Endodermal cell (in vitro differentiated cells): ENCODE measurements at regions not wholly inside any gene's neighbourhood (a gene's known extent, or its start where the extent isn't known, plus 50 kb on each side); places are given as distances from the start of the nearest gene placed in this dataset.

Source experiments
- DNase-seq: peaks from one replicate; pipeline ENCODE4 v3.0.0-alpha.2; 2017
- H3K27ac ChIP-seq: 2 replicates; pipeline ENCODE4 v1.5.1; 2013; ENCODE audit warnings: mild to moderate bottlenecking, low read depth, low read length, moderate library complexity
- H3K27me3 ChIP-seq: 2 replicates; pipeline ENCODE4 v1.6.1; 2013; ENCODE audit warnings: mild to moderate bottlenecking, low read length, moderate library complexity; ENCODE audit not compliant: insufficient read depth, control insufficient read depth, poor library complexity, severe bottlenecking
- H3K36me3 ChIP-seq: 2 replicates; pipeline ENCODE4 v1.7.0; 2013; ENCODE audit warnings: mild to moderate bottlenecking, low read length, moderate library complexity; ENCODE audit not compliant: control insufficient read depth, insufficient read depth
- H3K4me1 ChIP-seq: one replicate; pipeline ENCODE4 v1.7.0; 2013; ENCODE audit warnings: low read length; ENCODE audit not compliant: control insufficient read depth, insufficient read depth
- H3K4me3 ChIP-seq: 2 replicates; pipeline ENCODE4 v1.5.1; 2013; ENCODE audit warnings: mild to moderate bottlenecking, low read length, moderate library complexity
- H3K9ac ChIP-seq: 2 replicates; pipeline ENCODE4 v1.6.1; 2013; ENCODE audit warnings: mild to moderate bottlenecking, low read length, moderate library complexity; ENCODE audit not compliant: poor library complexity, severe bottlenecking; ENCODE audit errors: extremely low read depth
- H3K9me3 ChIP-seq: 2 replicates; pipeline ENCODE4 v1.6.1; 2013; ENCODE audit warnings: mild to moderate bottlenecking, low read length, moderate library complexity; ENCODE audit not compliant: control insufficient read depth
- H3K27ac Mint-ChIP-seq: 2 replicates; pipeline ENCODE4 v1.8.0; 2020; ENCODE audit warnings: mixed read lengths
- H3K27me3 Mint-ChIP-seq: 2 replicates; pipeline ENCODE4 v1.8.0; 2021; ENCODE audit warnings: mild to moderate bottlenecking, mixed read lengths; ENCODE audit not compliant: insufficient read depth
- H3K36me3 Mint-ChIP-seq: 2 replicates; pipeline ENCODE4 v1.8.0; 2020; ENCODE audit warnings: low read depth, mixed read lengths
- H3K4me1 Mint-ChIP-seq: 2 replicates; pipeline ENCODE4 v1.8.0; 2020; ENCODE audit warnings: mixed read lengths
- H3K4me3 Mint-ChIP-seq: 2 replicates; pipeline ENCODE4 v1.8.0; 2020; ENCODE audit warnings: mild to moderate bottlenecking, moderate library complexity, mixed read lengths
- H3K9me3 Mint-ChIP-seq: 2 replicates; pipeline ENCODE4 v1.8.0; 2020; ENCODE audit warnings: mild to moderate bottlenecking, mixed read lengths
- WGBS, 2 experiments: methylation state at CpG; one replicate each; pipeline versions ENCODE4 v1.1.5 to v1.1.7; 2013; ENCODE audit warnings: missing lambda C conversion rate in 2 of 2, mixed read lengths in 1 of 2; ENCODE audit not compliant: insufficient coverage in 1 of 2, insufficient read length in 1 of 2; 5-methylcytosine and 5-hydroxymethylcytosine counted together
- TF ChIP-seq, protein P1 (sequence below): fragments of 200-600 bp; sonication (generic); conservative IDR thresholded peaks from 2 replicates; pipeline ENCODE4 v1.5.0; 2021; ENCODE audit warnings: antibody characterized with exemption, mild to moderate bottlenecking

GRCh38 chr2:187220071-187220470 is 228.0 kb downstream of the CALCRL start:
- DNase-seq, result no peak
- no peak overlapping the region for H3K27ac Mint-ChIP-seq

DNA sequence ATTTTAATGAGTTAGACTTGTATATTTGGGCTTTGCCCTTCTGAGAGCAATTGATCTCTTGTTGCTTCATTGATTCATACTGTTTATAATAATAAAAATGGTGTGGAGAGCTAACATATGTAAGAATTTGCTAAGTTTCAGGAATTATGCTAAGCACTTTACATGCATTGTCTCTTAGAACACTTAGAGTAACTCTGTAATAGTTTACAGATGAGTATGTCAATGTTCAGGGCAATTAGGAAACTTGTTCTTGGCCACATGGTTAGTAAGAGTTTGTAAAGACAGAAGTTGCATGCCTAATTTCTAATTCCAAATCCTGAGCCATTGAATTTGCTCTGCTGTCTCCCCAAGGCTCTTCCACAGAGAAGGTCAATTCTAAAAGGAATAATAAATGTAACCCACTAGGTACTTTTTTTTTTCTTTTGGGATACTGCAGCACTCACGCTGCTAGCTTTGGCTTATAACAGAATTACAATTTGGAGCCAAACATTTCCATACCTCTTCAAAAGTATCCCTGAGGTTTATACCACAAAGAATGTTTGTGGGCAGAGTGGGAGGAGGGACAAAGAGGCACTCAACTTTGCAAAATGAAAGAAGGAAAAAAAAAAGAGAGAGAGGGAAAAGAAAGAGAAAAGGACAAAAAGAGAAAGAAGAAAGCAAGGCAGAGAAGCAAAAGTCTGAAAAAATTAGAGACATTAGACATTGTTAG is 232.4 kb downstream of the CALCRL start:
- Histone ChIP-seq H3K4me3 (no peak overlapping the region), H3K4me1 (no peaks in the 10 kb centered on the region), H3K36me3 (no peaks in the 10 kb centered on the region), H3K27me3 (no peaks in the 10 kb centered on the region), H3K27ac (no peak overlapping the region), H3K9ac (no peak overlapping the region), H3K9me3 (no peaks in the 10 kb centered on the region)
- H3K36me3 Mint-ChIP-seq, result no peaks in the 10 kb centered on the region
- H3K9me3 Mint-ChIP-seq, result no peaks in the 10 kb centered on the region
- DNase-seq, result no peak
- no peak overlapping the region for H3K27ac Mint-ChIP-seq
- H3K4me3 Mint-ChIP-seq, result no peak overlapping the region
- no peaks in the 10 kb centered on the region for H3K27me3 Mint-ChIP-seq
- 85% methylated on average over 1 of the region's 1 CpG; no CpG with 5 or more reads in 1 of the 2 experiments for WGBS, 2 experiments
- TF ChIP-seq, protein P1, sequence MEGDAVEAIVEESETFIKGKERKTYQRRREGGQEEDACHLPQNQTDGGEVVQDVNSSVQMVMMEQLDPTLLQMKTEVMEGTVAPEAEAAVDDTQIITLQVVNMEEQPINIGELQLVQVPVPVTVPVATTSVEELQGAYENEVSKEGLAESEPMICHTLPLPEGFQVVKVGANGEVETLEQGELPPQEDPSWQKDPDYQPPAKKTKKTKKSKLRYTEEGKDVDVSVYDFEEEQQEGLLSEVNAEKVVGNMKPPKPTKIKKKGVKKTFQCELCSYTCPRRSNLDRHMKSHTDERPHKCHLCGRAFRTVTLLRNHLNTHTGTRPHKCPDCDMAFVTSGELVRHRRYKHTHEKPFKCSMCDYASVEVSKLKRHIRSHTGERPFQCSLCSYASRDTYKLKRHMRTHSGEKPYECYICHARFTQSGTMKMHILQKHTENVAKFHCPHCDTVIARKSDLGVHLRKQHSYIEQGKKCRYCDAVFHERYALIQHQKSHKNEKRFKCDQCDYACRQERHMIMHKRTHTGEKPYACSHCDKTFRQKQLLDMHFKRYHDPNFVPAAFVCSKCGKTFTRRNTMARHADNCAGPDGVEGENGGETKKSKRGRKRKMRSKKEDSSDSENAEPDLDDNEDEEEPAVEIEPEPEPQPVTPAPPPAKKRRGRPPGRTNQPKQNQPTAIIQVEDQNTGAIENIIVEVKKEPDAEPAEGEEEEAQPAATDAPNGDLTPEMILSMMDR, result no peak
- H3K4me1 Mint-ChIP-seq, result no peaks in the 10 kb centered on the region

More at GRCh38 chr2:187220071-187220470, 228.0 kb downstream of the CALCRL start:
- Histone ChIP-seq H3K4me3 (no peak overlapping the region), H3K27ac (no peak overlapping the region), H3K9me3 (peaks cover 10% of the 10 kb centered on the region), H3K9ac (no peak overlapping the region), H3K27me3 (no peaks in the 10 kb centered on the region), H3K4me1 (no peaks in the 10 kb centered on the region), H3K36me3 (no peaks in the 10 kb centered on the region)
- 100% methylated on average over 1 of the region's 1 CpG; no CpG with 5 or more reads in 1 of the 2 experiments for WGBS, 2 experiments
- peaks cover under 1% of the 10 kb centered on the region for H3K4me1 Mint-ChIP-seq
- H3K36me3 Mint-ChIP-seq, result peaks cover 4% of the 10 kb centered on the region
- no peaks in the 10 kb centered on the region for H3K27me3 Mint-ChIP-seq
- TF ChIP-seq, protein P1, result no peak
- H3K9me3 Mint-ChIP-seq, result peaks cover 17% of the 10 kb centered on the region
- no peak overlapping the region for H3K4me3 Mint-ChIP-seq

DNA sequence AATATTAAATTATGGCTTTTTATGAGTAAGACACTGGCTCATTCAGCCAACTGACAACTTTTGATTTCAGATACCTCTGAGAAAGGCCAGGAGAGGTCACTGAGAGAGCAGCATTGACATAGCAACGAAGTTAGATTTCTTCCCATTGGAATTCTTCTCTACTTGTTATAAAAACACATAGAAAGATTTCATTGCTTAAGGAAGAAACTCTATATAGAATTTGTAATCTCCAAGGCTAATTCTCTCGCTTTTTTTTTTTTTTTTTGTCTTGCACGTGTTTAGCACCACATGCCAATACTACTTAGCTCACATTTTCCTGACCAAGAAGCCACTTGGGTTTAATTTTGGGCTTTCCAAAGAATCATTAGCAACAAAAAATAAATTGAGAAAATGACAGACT is 233.7 kb downstream of the CALCRL start:
- no peak overlapping the region for H3K27ac Mint-ChIP-seq
- H3K36me3 Mint-ChIP-seq, result no peaks in the 10 kb centered on the region
- DNase-seq, result no peak
- H3K4me1 Mint-ChIP-seq, result no peaks in the 10 kb centered on the region
- no peaks in the 10 kb centered on the region for H3K9me3 Mint-ChIP-seq
- Histone ChIP-seq H3K27me3 (no peaks in the 10 kb centered on the region), H3K9me3 (no peaks in the 10 kb centered on the region), H3K4me1 (no peaks in the 10 kb centered on the region), H3K9ac (no peak overlapping the region), H3K36me3 (no peaks in the 10 kb centered on the region), H3K4me3 (no peak overlapping the region), H3K27ac (no peak overlapping the region)
- 84 to 100% methylated on average over 1 to 3 of the region's 3 CpGs for WGBS, 2 experiments
- no peaks in the 10 kb centered on the region for H3K27me3 Mint-ChIP-seq
- TF ChIP-seq, protein P1, result no peak
- no peak overlapping the region for H3K4me3 Mint-ChIP-seq
